ENCODE measurements at regions not wholly inside any gene's neighbourhood (a gene's known extent, or its start where the extent isn't known, plus 50 kb on each side); places are given as distances from the start of the nearest gene placed in this dataset.
"Not testable (repeated sequence)": the region's sequence is repeated elsewhere in the genome, so short reads cannot be mapped to it uniquely, and the experiment has no call there.

DNA sequence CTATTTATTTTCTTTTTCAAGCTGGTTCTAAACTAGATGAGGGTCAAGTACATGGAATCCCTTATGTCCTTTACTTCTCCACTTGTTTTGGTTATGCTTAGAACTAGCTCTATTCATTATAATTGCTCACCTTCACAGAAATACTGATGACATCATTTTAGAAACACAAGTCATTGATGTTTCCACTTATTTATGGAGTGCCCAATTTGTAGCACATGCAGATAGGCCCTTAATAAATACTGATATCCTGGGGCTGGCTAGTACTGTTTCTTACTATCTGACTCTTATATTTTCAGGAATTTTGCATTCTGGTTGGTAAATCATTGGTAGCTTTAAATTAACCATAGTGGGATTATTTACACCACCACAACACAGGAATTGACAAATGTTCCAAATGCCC is 112.2 kb downstream of the NAA11 start:
- DNase-seq = no peak

DNA sequence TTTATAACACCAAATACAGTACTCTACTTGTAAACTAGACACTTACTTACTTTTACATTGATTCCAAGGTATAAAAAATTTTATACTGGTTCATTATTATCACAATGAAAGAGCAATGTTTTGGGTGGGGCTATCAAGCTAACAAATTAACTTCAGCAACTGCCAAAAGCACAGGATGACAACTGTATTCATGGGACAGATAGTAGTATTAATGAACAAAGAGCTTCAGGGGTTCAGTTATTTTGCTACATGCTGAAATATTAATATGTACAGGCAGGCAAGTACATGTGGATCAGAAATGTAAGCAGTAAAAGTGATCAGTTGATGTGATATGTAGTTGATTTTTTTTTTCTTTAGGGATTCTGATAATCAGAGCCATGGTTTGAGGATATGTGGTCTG is 112.9 kb downstream of the NAA11 start:
- DNase-seq = no peak

DNA sequence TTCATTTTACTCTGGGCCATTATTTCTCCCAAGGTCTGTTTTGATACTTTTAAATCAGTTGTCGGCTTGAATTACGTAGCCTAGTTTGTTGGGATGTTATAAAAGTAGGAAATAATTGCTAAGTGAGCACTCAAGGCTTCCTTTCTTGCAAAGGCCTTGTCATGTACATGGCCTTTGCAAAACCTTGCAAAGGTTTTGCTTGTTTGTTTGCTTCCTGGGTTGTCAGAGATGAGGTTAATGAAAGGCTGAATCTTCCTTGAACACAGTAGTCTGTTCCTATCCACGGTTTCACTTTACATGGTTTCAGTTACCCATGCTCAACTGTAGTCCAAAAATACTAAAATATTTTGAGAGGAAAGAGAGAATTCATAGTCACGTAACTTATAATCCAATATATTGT is 113.5 kb downstream of the NAA11 start:
- DNase-seq = no peak

DNA sequence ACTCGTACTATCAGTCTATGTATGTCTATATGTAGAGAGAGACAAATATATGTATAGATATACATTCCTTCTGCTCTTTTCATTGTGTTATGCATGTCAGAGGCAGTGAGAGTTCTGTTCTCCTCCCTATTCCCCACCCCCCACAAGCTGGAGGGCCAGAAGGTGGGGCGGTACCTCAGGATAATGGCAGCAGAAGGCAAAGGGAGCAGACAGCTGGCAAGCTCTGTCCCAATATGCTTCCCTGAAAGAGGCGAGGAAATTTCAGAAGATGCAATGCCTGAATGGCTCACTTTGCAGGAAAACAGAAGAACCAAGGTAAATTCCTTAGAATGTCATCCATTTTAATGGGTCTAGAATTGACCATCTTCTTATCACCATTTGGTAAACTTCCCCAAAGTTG is 114.4 kb downstream of the NAA11 start:
- no peak for DNase-seq

DNA sequence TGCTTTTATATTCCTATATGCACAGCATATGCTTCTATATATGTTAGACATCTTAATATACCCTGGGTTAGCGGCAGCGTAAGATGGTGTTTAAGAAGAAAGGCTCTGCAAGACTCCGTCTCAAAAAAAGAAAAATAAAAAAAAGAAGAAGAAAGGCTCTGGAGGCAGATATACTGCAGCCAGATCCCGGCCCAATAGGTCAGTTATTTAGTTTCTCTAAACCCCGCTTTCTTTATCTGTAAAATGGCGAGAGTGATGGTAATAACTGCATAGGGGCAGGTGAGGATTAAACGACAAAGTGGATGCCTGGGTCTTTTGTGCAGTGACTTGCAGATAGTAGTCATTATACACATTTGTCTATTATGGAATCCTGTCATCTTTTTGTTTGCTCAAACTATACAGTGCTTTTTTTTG is 115.2 kb downstream of the NAA11 start:
- DNase-seq = no peak

DNA sequence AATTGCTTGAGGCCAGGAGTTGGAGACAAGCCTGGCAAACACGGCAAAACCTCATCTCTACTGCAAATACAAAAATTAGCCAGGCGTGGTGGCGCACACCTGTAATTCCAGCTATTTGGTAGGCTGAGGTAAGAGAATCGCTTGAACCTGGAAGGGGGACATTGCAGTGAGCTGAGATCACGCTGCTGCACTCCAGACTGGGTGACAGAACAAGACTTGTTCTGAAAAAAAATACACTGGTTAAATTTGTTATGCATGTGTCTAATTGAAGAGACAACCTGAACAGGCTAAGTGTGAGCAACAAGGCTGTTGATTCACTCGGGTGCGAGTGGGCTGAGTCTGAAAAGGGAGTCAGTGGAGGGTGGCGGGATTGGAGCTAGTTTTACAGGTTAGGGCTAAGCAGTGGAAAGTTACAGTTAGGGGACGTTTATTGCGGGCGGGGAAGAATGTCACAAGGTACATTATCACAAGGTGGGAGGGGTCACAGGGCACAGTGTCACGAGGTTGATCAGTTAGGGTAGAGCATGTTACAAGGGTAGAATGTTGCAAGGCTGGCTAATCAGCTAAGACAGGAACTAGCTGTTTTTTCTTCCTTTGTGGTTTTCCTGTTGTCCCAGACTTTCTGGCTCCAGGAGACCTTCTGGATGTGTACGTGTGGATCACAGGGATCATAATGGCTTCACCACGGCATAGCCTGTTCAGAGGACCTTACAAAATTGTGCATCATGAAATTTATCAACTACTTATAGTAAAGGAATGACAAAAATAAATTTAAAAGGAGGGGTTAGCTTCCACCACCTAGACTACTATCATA is 115.8 kb downstream of the NAA11 start:
- DNase-seq = no peak

DNA sequence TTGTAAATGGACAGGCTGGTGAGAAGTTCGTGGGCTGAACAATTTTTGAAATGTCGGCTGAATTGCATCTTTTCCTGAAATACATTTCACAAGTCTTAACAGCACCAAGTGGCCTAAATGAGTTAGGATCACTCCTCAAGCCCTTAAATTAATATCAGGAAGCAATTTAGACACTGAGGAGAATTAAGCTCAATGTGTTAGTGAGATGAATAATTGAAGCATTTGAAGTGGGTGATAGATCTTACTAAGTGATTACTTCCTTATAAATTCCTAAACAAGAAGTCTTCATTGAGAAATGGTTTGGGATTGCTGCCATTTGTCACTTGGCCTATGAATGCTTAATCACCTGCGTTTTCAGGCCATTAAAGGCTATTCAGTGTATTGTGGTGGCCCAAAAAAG is 116.8 kb downstream of the NAA11 start:
- DNase-seq = no peak

DNA sequence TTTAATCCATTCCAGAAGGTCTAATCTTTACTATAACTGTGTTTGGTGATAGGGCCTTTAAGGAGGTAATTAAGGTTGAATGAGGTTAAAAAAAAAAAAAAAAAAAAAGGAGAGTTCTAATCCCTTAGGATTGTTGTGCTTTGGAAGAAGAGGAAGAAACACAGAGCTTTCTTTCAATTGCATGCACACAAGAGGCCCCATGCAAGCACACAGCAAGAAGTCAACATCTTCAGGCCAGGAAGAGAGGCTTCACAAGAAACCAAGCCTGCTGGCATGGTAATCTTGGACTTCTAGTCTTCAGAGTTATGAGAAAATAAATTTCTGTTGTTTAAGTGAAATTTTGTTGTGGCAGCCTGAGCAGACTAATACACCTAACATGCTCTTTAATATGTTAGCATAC is 118.6 kb downstream of the NAA11 start:
- DNase-seq = no peak

DNA sequence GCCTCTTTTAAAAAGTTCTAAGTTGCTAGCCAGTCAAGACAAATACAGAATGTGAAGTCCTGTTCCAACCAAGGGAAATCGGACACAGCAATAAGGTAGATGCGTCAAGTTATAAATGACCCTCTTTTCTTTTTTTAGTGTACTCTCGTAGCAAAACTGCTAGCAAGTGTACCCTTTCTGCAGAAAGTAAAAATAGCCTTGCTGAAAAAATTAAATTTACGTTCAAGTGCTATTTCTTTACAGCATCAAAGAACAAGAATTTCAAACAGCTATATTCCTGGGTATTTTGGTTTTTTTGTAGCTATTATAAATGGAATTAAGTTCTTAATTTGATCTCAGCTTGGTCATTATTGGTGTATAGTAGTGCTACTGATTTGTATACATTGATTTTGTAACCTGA is 119.2 kb downstream of the NAA11 start:
- DNase-seq = no peak

DNA sequence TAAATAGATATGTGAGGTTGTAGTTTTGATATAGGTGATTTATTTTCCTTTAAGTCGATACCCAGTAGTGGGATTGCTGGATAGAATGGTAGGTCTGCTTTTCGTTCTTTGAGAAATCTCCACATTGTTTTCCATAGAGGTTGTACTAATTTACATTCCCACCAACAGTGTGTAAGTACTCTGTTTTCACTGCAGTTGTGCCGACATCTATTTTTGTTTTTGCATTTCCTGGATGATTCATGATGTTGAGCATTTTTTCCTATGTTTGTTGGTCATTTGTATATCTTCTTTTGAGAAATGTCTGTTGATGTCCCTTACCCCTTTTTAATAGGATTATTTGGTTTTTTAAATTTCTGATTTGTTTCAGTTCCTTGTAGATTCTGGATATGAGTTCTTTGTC is 120.7 kb downstream of the NAA11 start:
- DNase-seq = no peak

DNA sequence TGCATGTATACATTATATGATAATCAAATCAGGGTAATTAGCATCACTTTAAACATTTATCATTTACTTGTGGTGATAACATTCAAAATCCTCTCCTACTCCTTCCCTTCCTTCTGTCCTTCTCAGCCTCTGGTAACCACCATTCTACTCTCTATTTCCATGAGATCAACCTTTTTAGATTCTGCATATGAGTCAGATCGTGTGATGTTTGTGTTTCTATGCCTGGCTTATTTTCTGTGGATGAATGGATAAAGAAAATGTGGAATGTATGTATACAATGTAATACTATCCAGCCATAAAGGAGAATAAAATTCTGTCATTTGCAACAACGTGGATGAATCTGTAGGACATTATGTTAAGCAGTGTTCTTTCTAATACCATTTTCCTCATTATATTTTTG is 123.9 kb downstream of the NAA11 start:
- DNase-seq = no peak

DNA sequence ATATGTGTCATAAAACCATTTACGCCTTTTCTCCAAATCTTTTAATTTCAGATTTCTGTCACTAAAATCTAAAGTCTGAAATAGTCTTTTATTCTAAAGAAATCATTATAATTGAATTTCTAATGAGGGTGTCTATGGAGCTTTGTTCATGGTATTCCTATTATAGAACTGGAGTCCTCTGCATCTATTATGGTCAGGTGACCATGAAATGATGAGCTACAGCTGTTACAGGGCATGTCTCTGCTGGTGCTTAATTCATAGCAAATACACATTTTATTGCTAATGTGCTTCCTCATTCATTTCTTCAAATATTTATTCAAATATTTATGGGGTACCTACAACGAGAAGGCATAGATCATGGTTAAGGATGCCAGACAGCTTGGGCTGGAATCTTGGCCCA is 126.1 kb downstream of the NAA11 start:
- peak; percentile 87 for DNase-seq

DNA sequence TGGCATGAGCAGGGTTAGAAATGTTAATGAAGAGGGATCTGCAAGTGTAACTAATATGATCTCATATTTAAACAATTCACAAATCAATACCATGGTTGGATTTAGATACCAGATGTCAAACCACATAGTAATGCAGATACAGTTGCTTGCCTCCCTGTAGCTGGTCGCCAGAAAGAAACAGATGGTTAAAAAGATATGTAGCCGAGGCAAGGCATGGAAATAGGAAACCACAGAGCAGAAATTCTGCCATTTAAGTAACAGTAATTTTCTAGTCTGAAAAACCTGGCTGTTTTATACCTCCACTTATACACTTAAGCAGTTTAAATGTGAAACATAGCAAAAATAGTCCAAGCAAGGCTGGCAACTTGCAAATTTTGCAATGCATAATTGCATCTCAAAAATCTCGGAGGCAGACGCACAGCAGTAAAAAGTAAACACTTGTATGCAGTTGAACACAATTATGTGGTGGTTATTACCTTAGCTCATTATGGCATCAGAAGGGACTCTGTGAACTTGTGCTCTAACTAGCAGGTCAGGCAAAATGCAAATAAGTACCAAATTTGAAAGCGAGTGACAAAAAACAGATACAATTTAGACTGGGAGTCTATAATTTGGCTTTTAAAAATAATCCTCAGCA is 126.8 kb downstream of the NAA11 start:
- DNase-seq = peak; percentile 92

DNA sequence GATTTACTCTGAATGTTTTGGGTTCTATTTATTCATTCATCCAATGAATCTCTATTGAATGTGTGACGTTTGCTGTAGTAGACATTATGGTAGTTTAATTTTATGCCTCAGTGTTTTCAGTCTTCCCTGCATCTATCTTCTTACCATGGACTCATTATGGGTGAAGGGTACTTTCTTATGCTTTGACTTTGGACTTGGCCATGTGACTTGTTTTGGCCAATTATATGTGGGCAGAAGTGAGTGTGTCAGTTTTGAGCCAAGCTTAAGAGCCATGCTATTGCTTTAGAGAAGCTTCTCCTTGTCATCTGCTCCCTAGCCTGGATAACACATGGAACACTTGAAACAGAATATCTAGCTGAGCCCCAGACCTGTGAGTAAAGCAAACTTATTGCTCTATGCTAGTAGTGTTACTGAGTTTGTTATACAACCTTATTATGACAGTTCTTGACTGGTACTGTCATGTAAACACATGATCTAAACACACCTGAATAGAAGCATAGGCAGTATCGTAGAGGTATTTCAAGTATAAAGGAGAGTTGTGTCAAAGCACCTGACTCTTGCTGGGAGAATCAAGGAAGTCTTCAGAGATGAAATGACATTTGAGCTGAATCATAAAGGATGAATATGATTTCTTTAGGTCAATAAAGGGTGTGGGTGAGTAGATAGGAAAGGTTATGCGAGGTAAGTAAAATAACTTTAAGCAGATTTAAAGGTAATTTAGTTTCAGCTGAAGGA is 128.4 kb downstream of the NAA11 start:
- DNase-seq = no peak

DNA sequence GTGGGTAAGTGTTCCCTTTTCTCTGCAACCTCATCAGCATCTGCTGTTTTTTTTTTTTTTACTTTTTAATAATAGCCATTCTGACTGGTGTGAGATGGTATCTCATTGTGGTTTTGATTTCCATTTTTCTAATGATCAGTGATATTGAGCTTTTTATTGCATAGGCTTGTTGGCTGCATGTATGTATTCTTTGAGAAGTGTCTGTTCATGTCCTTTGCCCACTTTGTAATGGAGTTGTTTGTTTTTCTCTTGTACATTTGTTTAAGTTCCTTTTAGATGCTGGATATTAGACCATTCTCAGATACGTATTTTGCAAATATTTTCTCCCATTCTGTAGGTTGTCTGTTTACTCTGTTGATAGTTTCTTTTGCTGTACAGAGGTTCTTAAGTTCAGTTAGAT is 134.6 kb downstream of the NAA11 start:
- DNase-seq = not testable (repeated sequence)

DNA sequence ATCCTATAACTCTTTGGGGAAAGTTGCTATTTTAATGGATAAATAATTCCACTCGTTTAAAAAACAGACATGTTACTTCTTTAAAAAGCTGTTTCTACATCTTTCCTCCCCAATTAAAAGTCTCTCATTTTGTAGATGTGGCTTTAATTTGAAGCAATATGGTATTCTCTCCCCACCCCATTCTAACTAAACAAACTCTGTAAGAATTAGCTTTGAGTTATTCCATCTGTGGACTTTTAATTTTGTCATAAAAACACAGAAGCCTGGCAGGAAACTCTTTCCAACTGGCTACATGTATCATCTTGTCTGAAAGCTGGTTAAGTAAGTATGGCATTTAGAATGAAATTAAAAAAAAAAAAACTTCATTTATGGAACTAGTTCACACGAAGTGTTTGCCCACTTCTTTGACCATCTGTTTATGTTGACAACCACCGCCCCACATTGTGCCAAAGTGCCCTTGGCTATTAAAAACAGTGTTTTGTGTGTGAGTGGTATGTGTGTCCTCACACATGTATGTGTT is 140.3 kb downstream of the NAA11 start:
- DNase-seq = peak; percentile 57

DNA sequence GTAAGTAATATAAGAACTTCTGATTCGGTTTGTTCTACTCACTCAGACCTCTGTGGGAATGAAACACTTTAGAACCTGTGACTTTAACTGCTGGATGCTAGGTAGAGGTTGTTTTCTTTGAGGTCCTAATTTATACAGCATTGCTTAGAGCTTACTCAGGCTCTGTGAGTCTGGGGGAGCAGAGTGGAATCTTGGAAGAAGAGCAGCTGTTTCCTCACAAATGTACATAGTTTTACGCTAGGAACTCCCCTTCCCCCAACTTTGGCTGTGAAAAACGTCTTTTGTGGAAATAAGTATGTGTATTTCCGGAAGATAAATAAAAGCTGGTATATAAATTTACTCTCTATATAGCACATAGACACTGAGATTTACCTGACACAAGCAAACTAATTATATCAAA is 141.4 kb downstream of the NAA11 start:
- no peak for DNase-seq

DNA sequence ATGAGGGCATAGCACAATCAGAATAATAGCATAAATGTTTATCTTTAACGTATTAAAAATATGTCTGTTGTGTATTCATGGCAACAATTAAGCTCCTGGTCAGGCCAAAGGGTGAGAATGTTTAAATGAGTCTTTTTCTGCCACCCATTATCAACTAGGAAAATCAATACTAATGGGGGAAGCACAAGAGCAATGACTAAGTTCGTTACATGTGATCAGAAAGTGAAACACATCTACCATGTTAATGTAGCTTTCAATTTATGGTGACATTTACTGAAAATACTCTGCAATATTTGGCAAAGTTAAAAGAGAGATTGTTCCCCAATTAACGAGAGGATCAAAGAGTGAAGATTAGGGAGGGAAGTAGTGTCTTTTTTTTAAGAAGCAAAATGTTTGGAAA is 143.7 kb downstream of the NAA11 start:
- DNase-seq = no peak

DNA sequence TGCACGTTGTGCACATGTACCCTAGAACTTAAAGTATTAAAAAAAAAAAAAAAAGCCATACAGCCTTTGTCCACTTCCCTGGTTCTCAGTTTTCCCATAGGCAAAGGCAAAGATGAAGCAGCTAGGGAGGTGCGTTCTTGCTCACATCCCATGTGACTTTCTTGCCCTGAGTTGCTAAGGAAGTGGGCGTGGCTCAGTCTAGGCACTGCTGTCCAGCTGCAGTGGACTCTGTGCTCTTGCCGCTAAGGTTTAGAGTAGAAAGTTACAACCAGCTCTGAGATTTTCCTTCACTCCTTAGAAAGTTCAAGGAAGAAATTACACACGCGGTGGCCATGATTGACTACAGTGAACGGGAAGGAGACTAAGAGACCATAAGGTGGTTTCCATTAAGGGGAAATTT is 144.7 kb downstream of the NAA11 start:
- no peak for DNase-seq

DNA sequence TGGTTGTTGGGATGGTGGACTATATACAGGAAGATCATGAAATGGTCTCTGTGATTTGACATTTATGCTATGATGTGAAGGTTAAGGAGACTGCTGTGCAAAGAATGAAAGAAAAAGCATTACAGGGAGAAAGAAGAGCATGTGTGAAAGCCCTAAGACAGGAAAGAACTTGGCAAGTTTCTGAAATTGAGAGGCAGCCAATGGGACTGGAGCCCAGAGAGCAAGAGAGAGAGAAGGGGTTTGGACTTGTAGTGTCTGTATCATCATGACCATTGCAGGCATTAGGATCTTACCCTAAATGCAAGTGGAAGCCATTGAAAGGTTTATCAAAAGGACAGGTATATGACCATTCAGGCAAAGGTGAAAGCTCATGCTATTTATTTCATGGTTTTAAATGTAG is 147.1 kb downstream of the NAA11 start:
- no peak for DNase-seq

DNA sequence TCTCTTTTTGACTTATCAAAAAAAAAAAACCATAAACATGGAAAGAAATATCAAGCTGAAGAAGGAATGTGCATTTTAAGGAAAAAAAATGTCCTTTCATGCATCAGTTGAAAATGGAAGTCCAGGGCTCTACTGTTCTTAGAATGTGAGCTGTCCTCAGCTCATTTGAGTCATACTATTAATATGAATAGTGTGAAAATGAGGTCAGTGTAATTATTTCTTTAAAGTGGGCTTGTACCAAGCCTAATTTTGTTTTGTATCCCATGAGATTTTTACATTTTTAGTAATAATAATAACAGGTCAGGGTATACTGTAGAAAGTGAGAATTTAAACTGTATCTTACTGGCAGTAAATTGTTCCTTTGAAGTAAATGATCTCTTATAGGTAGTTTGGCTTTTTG is 148.5 kb downstream of the NAA11 start:
- DNase-seq = no peak

DNA sequence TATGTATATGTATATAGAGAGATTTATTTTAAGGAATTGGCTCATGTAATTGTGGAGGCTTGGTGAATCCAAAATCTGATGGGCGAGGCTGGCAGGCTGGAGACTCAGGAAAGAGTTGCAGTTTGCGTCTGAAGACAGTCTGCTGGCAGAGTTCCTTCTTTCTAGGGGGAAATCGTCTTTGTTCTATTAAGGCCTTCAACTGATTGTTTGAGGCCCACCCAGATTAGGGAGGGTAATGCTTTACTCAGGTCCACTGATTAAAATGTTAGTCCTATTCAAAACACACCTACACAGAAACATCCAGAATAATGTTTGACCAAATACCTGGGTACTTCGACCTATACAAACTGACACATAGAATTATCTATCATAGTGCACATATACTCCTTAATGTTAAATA is 149.5 kb downstream of the NAA11 start:
- DNase-seq = no peak

DNA sequence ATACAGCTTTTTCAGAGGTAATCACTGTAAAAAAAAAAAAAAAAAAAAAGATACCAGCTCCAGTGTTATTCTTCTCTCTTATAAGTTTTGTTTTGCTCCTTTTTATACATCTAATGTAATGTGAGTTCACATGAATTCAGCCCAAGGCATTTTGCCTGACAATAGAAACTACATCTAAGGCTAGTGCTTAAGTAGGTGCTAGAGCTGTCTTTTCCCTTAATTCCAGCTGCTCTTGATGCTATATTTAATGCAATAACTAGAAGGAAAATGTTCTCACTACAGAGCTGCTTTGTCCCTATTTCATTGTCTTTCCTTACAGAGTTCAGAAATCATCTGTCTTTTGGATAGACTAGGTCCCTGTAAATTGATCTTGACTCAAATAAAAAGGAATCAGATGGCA is 150.1 kb downstream of the NAA11 start:
- no peak for DNase-seq
